RWPE2 (cell line): ENCODE measurements at regions not wholly inside any gene's neighbourhood (a gene's known extent, or its start where the extent isn't known, plus 50 kb on each side); places are given as distances from the start of the nearest gene placed in this dataset.
"Not testable (repeated sequence)": the region's sequence is repeated elsewhere in the genome, so short reads cannot be mapped to it uniquely, and the experiment has no call there.

Experiments used
- ATAC-seq: fragments of 200-7000 bp; cut with Tn5 transposase; 3 replicates; pipeline ENCODE4 v1.9.1; 2021; ENCODE audit warnings: low read depth
- DNase-seq: peaks from one replicate; pipeline ENCODE4 v3.0.0-alpha.2; 2020; ENCODE audit warnings: low spot score
- H3K27ac ChIP-seq: fragments of 450-650 bp; 2 replicates; pipeline ENCODE4 v1.5.1; 2017; ENCODE audit warnings: mild to moderate bottlenecking; ENCODE audit not compliant: poor library complexity, severe bottlenecking
- H3K27me3 ChIP-seq: fragments of 250-450 bp; sonication (Bioruptor Pico); 2 replicates; pipeline ENCODE4 v1.5.1; 2021; ENCODE audit warnings: mild to moderate bottlenecking, moderate library complexity; ENCODE audit not compliant: insufficient read depth, poor library complexity, severe bottlenecking
- H3K36me3 ChIP-seq: fragments of 250-450 bp; sonication (Bioruptor Pico); 2 replicates; pipeline ENCODE4 v1.5.1; 2020; ENCODE audit warnings: low read depth, mild to moderate bottlenecking, moderate library complexity
- H3K4me1 ChIP-seq: fragments of 250-450 bp; sonication (Bioruptor Pico); 2 replicates; pipeline ENCODE4 v1.5.1; 2021; ENCODE audit warnings: mild to moderate bottlenecking, moderate library complexity; ENCODE audit not compliant: insufficient read depth, poor library complexity, severe bottlenecking
- H3K4me3 ChIP-seq: fragments of 250-450 bp; sonication (Bioruptor Pico); 2 replicates; pipeline ENCODE4 v1.5.1; 2021; ENCODE audit warnings: mild to moderate bottlenecking, moderate library complexity; ENCODE audit not compliant: severe bottlenecking
- H3K9me3 ChIP-seq: fragments of 250-450 bp; sonication (Bioruptor Pico); 2 replicates; pipeline ENCODE4 v1.5.1; 2021; ENCODE audit warnings: mild to moderate bottlenecking, moderate library complexity; ENCODE audit not compliant: severe bottlenecking
- CTCF ChIP-seq: fragments of 450-650 bp; IDR thresholded peaks from one replicate; pipeline ENCODE4 v1.5.1; 2017; ENCODE audit warnings: mild to moderate bottlenecking, moderate library complexity; ENCODE audit not compliant: poor library complexity, severe bottlenecking

- Histone ChIP-seq H3K27ac (no peak overlapping the region), H3K27me3 (no peaks in the 10 kb centered on the region), H3K9me3 (no peaks in the 10 kb centered on the region), H3K4me3 (no peak overlapping the region), H3K36me3 (no peaks in the 10 kb centered on the region), H3K4me1 (no peaks in the 10 kb centered on the region)
- ATAC-seq (no peak), DNase-seq (no peak)
- TF ChIP-seq CTCF, result no peak
Observed at GRCh38 chr13:60662595-60662994, 265.6 kb downstream of the TDRD3 start.

DNA sequence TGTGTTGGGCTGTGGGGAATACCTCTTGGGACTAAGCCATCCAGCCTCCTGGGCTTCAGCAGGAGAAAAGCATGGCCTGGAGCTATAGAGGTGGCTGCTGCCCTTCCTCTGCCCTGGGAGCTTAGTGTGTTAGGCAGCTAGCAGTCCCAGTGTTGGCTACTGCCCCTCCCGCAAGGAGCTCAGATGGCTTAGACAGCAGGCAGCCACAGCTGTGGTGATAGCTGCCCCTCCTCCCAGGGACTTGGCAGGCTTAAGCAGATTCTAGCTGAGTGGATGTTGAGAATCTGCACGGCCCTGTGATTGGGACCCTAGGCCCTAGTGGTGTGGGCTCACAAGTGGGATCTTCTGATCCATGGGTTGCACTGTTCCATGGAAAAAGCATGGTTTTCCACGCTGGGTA is 264.5 kb downstream of the TDRD3 start:
- no peak for DNase-seq
- Histone ChIP-seq H3K36me3 (no peaks in the 10 kb centered on the region), H3K27me3 (no peaks in the 10 kb centered on the region), H3K9me3 (no peaks in the 10 kb centered on the region), H3K4me1 (no peaks in the 10 kb centered on the region), H3K4me3 (no peak overlapping the region), H3K27ac (no peak overlapping the region)
- no peak for TF ChIP-seq CTCF
- ATAC-seq, result no peak

DNA sequence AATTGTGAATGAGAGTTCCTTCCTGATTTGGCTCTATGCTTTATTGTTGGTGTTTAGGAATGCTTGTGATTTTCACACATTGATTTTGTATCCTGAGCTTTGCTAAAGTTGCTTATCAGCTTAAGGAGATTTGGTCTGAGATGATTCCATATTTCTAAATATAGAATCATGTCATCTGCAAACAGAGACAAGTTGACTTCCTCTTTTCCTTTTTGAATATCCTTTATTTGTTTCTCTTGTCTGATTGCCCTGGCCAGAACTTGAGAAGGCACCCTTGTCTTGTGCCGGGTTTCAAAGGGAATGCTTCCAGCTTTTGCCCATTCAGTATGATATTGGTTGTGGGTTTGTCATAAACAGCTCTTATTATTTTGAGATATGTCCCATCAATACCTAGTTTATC is 260.6 kb downstream of the TDRD3 start:
- ATAC-seq, H3K27ac ChIP-seq, H3K9me3 ChIP-seq, DNase-seq, H3K4me3 ChIP-seq, H3K4me1 ChIP-seq, H3K27me3 ChIP-seq, H3K36me3 ChIP-seq: not testable (repeated sequence)

DNA sequence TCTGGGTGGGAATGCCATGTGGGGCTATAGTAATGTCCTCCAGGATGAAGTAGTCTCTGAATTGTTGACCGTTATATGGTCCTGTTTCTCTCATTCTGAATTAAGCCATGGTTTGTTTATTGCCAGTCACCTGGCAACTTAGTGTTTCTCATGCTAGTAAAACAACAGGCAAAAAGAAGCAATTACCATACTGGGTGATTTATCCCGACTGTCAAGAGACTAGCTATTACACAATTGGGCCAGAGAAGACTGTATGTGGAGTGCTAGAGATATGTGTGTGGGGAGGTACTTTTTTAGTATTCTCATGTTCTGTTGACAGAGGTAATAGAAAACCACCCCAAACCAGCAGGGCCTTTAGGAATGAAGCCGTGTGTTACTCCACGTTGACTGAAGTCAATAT is 258.2 kb downstream of the TDRD3 start:
- no peak overlapping the region for H3K4me3 ChIP-seq
- H3K9me3 ChIP-seq, result no peaks in the 10 kb centered on the region
- H3K27me3 ChIP-seq, result no peaks in the 10 kb centered on the region
- H3K4me1 ChIP-seq, result no peaks in the 10 kb centered on the region
- no peaks in the 10 kb centered on the region for H3K36me3 ChIP-seq
- DNase-seq (no peak), ATAC-seq (no peak)
- H3K27ac ChIP-seq, result no peak overlapping the region
- no peak for TF ChIP-seq CTCF

DNA sequence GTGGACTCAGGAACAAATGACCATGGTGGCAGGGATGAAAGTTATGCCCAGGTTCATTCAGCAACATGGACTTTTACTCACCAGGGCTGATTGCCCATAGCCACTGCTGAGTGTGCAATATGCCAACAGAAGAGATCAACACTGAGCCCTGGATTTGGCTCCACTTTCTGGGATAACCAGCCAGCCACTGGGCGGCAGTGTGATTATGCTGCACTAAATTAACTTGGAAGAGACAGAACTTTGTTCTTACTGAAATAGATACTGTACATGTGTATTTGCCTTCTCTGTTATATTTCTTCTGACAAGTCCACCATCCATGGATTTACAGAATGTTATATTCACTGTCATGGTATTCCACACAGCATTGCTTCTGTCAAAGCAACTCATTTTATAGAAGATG is 257.4 kb downstream of the TDRD3 start:
- TF ChIP-seq CTCF, result peak; percentile 73
- peak; percentile 57; the same call in 2 of the 3 replicates for ATAC-seq
- no peak for DNase-seq

DNA sequence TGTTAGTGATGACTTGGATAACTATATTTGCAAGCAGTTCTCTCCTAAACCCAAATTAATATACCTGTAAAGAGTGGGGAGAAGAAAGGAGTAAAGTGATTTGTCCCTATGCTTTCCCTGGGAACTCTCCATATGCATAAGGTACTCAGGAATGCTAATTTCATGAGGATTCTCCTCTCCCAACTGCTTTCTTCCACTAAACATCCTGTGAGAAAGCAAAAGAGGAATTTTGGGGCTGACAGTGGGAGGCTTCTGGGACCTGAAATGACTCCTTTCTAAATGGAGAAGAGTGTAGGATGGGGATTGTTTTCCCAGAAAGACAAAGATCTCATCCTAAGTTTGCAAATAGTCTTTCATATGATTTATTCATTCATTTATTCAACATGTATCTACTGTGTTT is 250.5 kb downstream of the TDRD3 start:
- H3K4me3 ChIP-seq, result no peak overlapping the region
- H3K36me3 ChIP-seq, result no peaks in the 10 kb centered on the region
- H3K27me3 ChIP-seq, result no peaks in the 10 kb centered on the region
- ATAC-seq, result no peak
- no peaks in the 10 kb centered on the region for H3K4me1 ChIP-seq
- no peak for DNase-seq
- H3K9me3 ChIP-seq, result no peaks in the 10 kb centered on the region
- no peak overlapping the region for H3K27ac ChIP-seq
- no peak for TF ChIP-seq CTCF

More for the DNA sequence above, 257.4 kb downstream of the TDRD3 start:
- Histone ChIP-seq H3K4me3 (no peak overlapping the region), H3K36me3 (no peaks in the 10 kb centered on the region), H3K27ac (no peak overlapping the region), H3K9me3 (no peaks in the 10 kb centered on the region), H3K27me3 (no peaks in the 10 kb centered on the region), H3K4me1 (no peaks in the 10 kb centered on the region)
